HFFc6 (cell line): ENCODE measurements at regions not wholly inside any gene's neighbourhood (a gene's known extent, or its start where the extent isn't known, plus 50 kb on each side); places are given as distances from the start of the nearest gene placed in this dataset.

Source experiments
- DNase-seq: peaks from one replicate; pipeline ENCODE4 v3.0.0-alpha.2; 2018
- H3K27ac Mint-ChIP-seq: 2 replicates; pipeline ENCODE4 v1.8.0; 2020; ENCODE audit warnings: mild to moderate bottlenecking, mixed read lengths
- H3K27me3 Mint-ChIP-seq: 2 replicates; pipeline ENCODE4 v1.8.0; 2021; ENCODE audit warnings: mild to moderate bottlenecking, moderate library complexity, mixed read lengths; ENCODE audit not compliant: insufficient read depth
- H3K36me3 Mint-ChIP-seq: 2 replicates; pipeline ENCODE4 v1.8.0; 2021; ENCODE audit warnings: low read depth, mixed read lengths
- H3K4me1 Mint-ChIP-seq: 2 replicates; pipeline ENCODE4 v1.8.0; 2020; ENCODE audit warnings: low read depth, mixed read lengths
- H3K4me3 Mint-ChIP-seq: 2 replicates; pipeline ENCODE4 v1.8.0; 2020; ENCODE audit warnings: mild to moderate bottlenecking, moderate library complexity, mixed read lengths
- H3K9me3 Mint-ChIP-seq: 2 replicates; pipeline ENCODE4 v1.8.0; 2020; ENCODE audit warnings: mild to moderate bottlenecking, mixed read lengths
- CTCF ChIP-seq: fragments of 200-600 bp; sonication (generic); IDR thresholded peaks from 2 replicates; pipeline ENCODE4 v1.5.0; 2021; ENCODE audit warnings: antibody characterized with exemption, mild to moderate bottlenecking

GRCh38 chr4:23333556-23333945 is 556.3 kb downstream of the PPARGC1A start:
- DNase-seq: no peak
- Mint-ChIP-seq H3K27ac (no peak overlapping the region), H3K27me3 (no peaks in the 10 kb centered on the region)

GRCh38 chr4:23332313-23332712 is 557.5 kb downstream of the PPARGC1A start:
- Mint-ChIP-seq H3K27ac (no peak overlapping the region), H3K27me3 (no peaks in the 10 kb centered on the region), H3K4me3 (no peak overlapping the region), H3K36me3 (no peaks in the 10 kb centered on the region), H3K4me1 (no peaks in the 10 kb centered on the region), H3K9me3 (peaks cover 29% of the 10 kb centered on the region)
- TF ChIP-seq CTCF: no peak
- DNase-seq: no peak

More at GRCh38 chr4:23333556-23333945, 556.3 kb downstream of the PPARGC1A start:
- Mint-ChIP-seq H3K9me3 (peaks cover 33% of the 10 kb centered on the region), H3K36me3 (no peaks in the 10 kb centered on the region), H3K4me3 (no peak overlapping the region), H3K4me1 (no peaks in the 10 kb centered on the region)
- no peak for TF ChIP-seq CTCF

- Mint-ChIP-seq H3K4me1 (no peaks in the 10 kb centered on the region), H3K27ac (no peak overlapping the region), H3K9me3 (peaks cover 32% of the 10 kb centered on the region), H3K4me3 (no peak overlapping the region), H3K27me3 (no peaks in the 10 kb centered on the region), H3K36me3 (0 out of 2 replicates have a peak, but pooled peaks cover 6% of the 10 kb centered on the region)
- DNase-seq: no peak
- TF ChIP-seq CTCF: no peak
These were observed 562.7 kb downstream of the PPARGC1A start for GRCh38 chr4:23327120-23327519.

GRCh38 chr4:23324021-23324690 is 565.7 kb downstream of the PPARGC1A start:
- H3K4me3 Mint-ChIP-seq: no peak overlapping the region
- H3K4me1 Mint-ChIP-seq: no peaks in the 10 kb centered on the region
- no peaks in the 10 kb centered on the region for H3K27me3 Mint-ChIP-seq
- no peak overlapping the region for H3K27ac Mint-ChIP-seq
- H3K9me3 Mint-ChIP-seq: peaks cover 45% of the 10 kb centered on the region
- no peak for DNase-seq
- H3K36me3 Mint-ChIP-seq: 0 out of 2 replicates have a peak, but pooled peaks cover 6% of the 10 kb centered on the region
- TF ChIP-seq CTCF: no peak

GRCh38 chr4:23323436-23323835 is 566.4 kb downstream of the PPARGC1A start:
- Mint-ChIP-seq H3K27me3 (no peaks in the 10 kb centered on the region), H3K9me3 (peaks cover 50% of the 10 kb centered on the region), H3K27ac (no peak overlapping the region), H3K4me3 (no peak overlapping the region), H3K36me3 (0 out of 2 replicates have a peak, but pooled peaks cover 6% of the 10 kb centered on the region), H3K4me1 (no peaks in the 10 kb centered on the region)
- DNase-seq: no peak
- no peak for TF ChIP-seq CTCF
